DND-41 (cell line): ENCODE measurements at regions not wholly inside any gene's neighbourhood (a gene's known extent, or its start where the extent isn't known, plus 50 kb on each side); places are given as distances from the start of the nearest gene placed in this dataset.

Experiments
- EZH2 ChIP-seq: IDR thresholded peaks from 3 replicates; pipeline ENCODE4 v1.6.1; 2012; ENCODE audit warnings: borderline replicate concordance, low read depth, mild to moderate bottlenecking, moderate library complexity, low read length, inconsistent platforms; ENCODE audit not compliant: severe bottlenecking
- TF ChIP-seq, protein P1 (sequence below): IDR thresholded peaks from 2 replicates; pipeline ENCODE4 v1.5.1; 2012; ENCODE audit warnings: borderline replicate concordance, low read length, moderate library complexity, mild to moderate bottlenecking; ENCODE audit not compliant: poor library complexity, severe bottlenecking; ENCODE audit errors: extremely low read depth

DNA sequence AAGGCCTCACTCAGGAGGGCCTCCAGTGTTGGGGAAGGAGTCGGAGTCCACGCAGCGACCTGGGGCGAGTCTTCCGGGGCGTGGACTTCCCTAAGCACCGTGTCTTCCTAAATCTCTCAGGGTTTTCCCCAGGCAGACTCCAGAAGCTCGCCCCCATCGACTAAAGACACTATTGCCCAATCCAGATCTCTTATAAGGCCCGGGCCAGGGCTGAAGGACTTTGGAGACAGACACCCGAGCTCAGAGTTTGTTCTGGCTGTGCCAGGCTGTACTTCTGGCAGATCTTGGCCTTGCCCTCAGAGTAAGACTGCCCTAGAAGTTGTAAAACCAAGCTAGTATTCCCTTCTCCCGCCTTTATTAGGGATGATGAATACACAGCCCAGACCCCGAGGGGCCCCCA lies 191.4 kb downstream of the BUD13 start:
- TF ChIP-seq, protein P1, sequence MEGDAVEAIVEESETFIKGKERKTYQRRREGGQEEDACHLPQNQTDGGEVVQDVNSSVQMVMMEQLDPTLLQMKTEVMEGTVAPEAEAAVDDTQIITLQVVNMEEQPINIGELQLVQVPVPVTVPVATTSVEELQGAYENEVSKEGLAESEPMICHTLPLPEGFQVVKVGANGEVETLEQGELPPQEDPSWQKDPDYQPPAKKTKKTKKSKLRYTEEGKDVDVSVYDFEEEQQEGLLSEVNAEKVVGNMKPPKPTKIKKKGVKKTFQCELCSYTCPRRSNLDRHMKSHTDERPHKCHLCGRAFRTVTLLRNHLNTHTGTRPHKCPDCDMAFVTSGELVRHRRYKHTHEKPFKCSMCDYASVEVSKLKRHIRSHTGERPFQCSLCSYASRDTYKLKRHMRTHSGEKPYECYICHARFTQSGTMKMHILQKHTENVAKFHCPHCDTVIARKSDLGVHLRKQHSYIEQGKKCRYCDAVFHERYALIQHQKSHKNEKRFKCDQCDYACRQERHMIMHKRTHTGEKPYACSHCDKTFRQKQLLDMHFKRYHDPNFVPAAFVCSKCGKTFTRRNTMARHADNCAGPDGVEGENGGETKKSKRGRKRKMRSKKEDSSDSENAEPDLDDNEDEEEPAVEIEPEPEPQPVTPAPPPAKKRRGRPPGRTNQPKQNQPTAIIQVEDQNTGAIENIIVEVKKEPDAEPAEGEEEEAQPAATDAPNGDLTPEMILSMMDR, result no peak
- TF ChIP-seq EZH2, result no peak
